Lung microvascular endothelial cell (primary cell): ENCODE measurements at regions not wholly inside any gene's neighbourhood (a gene's known extent, or its start where the extent isn't known, plus 50 kb on each side); places are given as distances from the start of the nearest gene placed in this dataset.

Source experiments
- DNase-seq, 2 donors: peaks; one replicate each; pipeline versions ENCODE4 v3.0.0 to v3.0.0-alpha.2; 2010; ENCODE audit warnings: low read depth in 2 of 2

GRCh38 chr11:90788961-90789360 is 566.1 kb upstream of the CHORDC1 start:
- DNase-seq, result no peak

GRCh38 chr11:90784241-90784814 is 561.5 kb upstream of the CHORDC1 start:
- no peak for DNase-seq

- no peak for DNase-seq
These were observed 560.3 kb upstream of the CHORDC1 start for GRCh38 chr11:90783111-90783510.

GRCh38 chr11:90779098-90779497 is 556.2 kb upstream of the CHORDC1 start:
- no peak for DNase-seq

GRCh38 chr11:90775567-90776165 is 552.8 kb upstream of the CHORDC1 start:
- DNase-seq, result no peak

- DNase-seq, result no peak
These were observed 552.1 kb upstream of the CHORDC1 start for GRCh38 chr11:90774727-90775566.

GRCh38 chr11:90770007-90770406 is 547.2 kb upstream of the CHORDC1 start:
- DNase-seq, result no peak

GRCh38 chr11:90766121-90766520 is 543.3 kb upstream of the CHORDC1 start:
- DNase-seq, result no peak

GRCh38 chr11:90764691-90765090 is 541.8 kb upstream of the CHORDC1 start:
- DNase-seq, result no peak

- DNase-seq, result no peak
These were observed 535.1 kb upstream of the CHORDC1 start for GRCh38 chr11:90757849-90758494.

GRCh38 chr11:90756617-90757016 is 533.8 kb upstream of the CHORDC1 start:
- DNase-seq, result no peak

GRCh38 chr11:90753546-90753945 is 530.7 kb upstream of the CHORDC1 start:
- no peak for DNase-seq

- no peak for DNase-seq
These were observed 524.2 kb upstream of the CHORDC1 start for GRCh38 chr11:90747057-90747456.

- DNase-seq, result no peak
These were observed 521.3 kb upstream of the CHORDC1 start for GRCh38 chr11:90744169-90744568.

- no peak for DNase-seq
These were observed 516.0 kb upstream of the CHORDC1 start for GRCh38 chr11:90738799-90739198.

- no peak for DNase-seq
These were observed 514.7 kb upstream of the CHORDC1 start for GRCh38 chr11:90737444-90738050.

- DNase-seq, result no peak
These were observed 509.6 kb upstream of the CHORDC1 start for GRCh38 chr11:90732486-90732885.

- no peak for DNase-seq
These were observed 500.6 kb upstream of the CHORDC1 start for GRCh38 chr11:90723475-90723874.

- DNase-seq, result peak in 1 of 2 donors; percentile 12
These were observed 499.8 kb upstream of the CHORDC1 start for GRCh38 chr11:90722552-90723190.

- DNase-seq, result no peak
These were observed 494.7 kb upstream of the CHORDC1 start for GRCh38 chr11:90717522-90717921.

- DNase-seq, result no peak
These were observed 482.8 kb upstream of the CHORDC1 start for GRCh38 chr11:90705661-90706060.
